ENCODE measurements at regions not wholly inside any gene's neighbourhood (a gene's known extent, or its start where the extent isn't known, plus 50 kb on each side); places are given as distances from the start of the nearest gene placed in this dataset.

DNA sequence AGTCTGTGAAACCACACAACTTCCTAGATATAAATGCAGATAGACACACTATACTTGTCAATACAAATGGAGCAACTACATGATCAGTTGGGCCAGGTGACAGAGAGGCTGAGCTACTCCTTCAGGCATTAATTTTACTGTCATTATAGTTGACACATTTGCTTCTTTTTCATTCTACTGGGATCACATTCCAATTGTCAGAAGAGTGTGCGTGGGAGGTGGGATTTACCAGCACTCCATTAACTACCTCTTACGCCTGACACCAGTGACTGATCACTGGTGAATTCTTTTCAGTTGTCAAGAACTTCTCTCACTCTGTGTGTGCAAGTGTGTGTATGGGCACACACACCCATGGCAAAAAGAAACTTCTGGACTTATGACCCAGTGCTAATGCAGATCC lies 94.2 kb upstream of the DIAPH2 start:
- TF ChIP-seq, protein P1, sequence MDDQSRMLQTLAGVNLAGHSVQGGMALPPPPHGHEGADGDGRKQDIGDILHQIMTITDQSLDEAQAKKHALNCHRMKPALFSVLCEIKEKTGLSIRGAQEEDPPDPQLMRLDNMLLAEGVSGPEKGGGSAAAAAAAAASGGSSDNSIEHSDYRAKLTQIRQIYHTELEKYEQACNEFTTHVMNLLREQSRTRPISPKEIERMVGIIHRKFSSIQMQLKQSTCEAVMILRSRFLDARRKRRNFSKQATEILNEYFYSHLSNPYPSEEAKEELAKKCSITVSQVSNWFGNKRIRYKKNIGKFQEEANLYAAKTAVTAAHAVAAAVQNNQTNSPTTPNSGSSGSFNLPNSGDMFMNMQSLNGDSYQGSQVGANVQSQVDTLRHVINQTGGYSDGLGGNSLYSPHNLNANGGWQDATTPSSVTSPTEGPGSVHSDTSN (IDR thresholded peaks at IDR 0.05), result no peak
- TF ChIP-seq BHLHE40 (IDR thresholded peaks at IDR 0.05; ENCODE audit: low read depth, low read length), result no peak
- TF ChIP-seq HOXA7 (CRISPR knock-in tag; IDR thresholded peaks at IDR 0.05), result no peak
- TF ChIP-seq, protein P2, sequence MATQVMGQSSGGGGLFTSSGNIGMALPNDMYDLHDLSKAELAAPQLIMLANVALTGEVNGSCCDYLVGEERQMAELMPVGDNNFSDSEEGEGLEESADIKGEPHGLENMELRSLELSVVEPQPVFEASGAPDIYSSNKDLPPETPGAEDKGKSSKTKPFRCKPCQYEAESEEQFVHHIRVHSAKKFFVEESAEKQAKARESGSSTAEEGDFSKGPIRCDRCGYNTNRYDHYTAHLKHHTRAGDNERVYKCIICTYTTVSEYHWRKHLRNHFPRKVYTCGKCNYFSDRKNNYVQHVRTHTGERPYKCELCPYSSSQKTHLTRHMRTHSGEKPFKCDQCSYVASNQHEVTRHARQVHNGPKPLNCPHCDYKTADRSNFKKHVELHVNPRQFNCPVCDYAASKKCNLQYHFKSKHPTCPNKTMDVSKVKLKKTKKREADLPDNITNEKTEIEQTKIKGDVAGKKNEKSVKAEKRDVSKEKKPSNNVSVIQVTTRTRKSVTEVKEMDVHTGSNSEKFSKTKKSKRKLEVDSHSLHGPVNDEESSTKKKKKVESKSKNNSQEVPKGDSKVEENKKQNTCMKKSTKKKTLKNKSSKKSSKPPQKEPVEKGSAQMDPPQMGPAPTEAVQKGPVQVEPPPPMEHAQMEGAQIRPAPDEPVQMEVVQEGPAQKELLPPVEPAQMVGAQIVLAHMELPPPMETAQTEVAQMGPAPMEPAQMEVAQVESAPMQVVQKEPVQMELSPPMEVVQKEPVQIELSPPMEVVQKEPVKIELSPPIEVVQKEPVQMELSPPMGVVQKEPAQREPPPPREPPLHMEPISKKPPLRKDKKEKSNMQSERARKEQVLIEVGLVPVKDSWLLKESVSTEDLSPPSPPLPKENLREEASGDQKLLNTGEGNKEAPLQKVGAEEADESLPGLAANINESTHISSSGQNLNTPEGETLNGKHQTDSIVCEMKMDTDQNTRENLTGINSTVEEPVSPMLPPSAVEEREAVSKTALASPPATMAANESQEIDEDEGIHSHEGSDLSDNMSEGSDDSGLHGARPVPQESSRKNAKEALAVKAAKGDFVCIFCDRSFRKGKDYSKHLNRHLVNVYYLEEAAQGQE (IDR thresholded peaks at IDR 0.05), result no peak
- no peak for TF ChIP-seq CBX2 (IDR thresholded peaks at IDR 0.05; ENCODE audit: borderline replicate concordance, low read depth)
- TF ChIP-seq CEBPB (IDR thresholded peaks at IDR 0.05), result no peak
- TF ChIP-seq NFE2L2 (conservative IDR thresholded peaks at IDR 0.05; ENCODE audit: low read length), result no peak
